Mesothelial cell of epicardium (in vitro differentiated cells): ENCODE measurements at regions not wholly inside any gene's neighbourhood (a gene's known extent, or its start where the extent isn't known, plus 50 kb on each side); places are given as distances from the start of the nearest gene placed in this dataset.

Experiments used
- DNase-seq, 2 experiments: peaks; one replicate each; pipeline ENCODE4 v3.0.0; 2021; ENCODE audit warnings: low spot score in 2 of 2; ENCODE audit not compliant: unreplicated experiment in 2 of 2
- H3K27ac Mint-ChIP-seq: 2 replicates; pipeline ENCODE4 v1.8.0; 2021; ENCODE audit warnings: mixed read lengths
- H3K27me3 Mint-ChIP-seq: 2 replicates; pipeline ENCODE4 v1.8.0; 2021; ENCODE audit warnings: low read depth, mixed read lengths
- H3K36me3 Mint-ChIP-seq: 2 replicates; pipeline ENCODE4 v1.8.0; 2021; ENCODE audit warnings: mixed read lengths
- H3K4me1 Mint-ChIP-seq: 2 replicates; pipeline ENCODE4 v1.8.0; 2021; ENCODE audit warnings: mixed read lengths
- H3K4me3 Mint-ChIP-seq: 2 replicates; pipeline ENCODE4 v1.8.0; 2021; ENCODE audit warnings: mild to moderate bottlenecking, moderate library complexity, mixed read lengths
- H3K9me3 Mint-ChIP-seq: 2 replicates; pipeline ENCODE4 v1.8.0; 2021; ENCODE audit warnings: mixed read lengths
- TF ChIP-seq, protein P1 (sequence below): fragments of 200-600 bp; sonication (generic); IDR thresholded peaks from one replicate; pipeline ENCODE4 v1.5.0; 2021; ENCODE audit warnings: antibody characterized with exemption; ENCODE audit not compliant: unreplicated experiment

DNA sequence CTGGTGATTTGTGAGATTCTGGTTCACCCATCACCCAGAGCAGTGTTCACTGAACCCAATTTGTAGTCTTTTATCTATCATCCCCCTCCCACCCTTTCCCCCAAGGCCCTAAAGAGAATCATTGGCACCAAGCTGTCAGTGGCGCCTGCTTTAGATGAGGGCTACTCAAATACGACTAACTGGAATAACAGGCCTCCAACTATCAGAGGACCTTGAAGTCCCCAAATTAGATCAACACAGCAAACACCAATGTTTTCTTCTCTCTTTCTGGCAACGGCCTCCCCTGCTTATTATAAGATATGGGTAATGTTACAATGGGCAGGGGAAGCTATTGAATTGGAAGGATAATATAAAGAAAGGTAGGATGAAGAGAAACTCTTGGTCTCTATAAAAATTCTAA lies 232.3 kb downstream of the SCG2 start:
- H3K9me3 Mint-ChIP-seq: no peaks in the 10 kb centered on the region
- H3K36me3 Mint-ChIP-seq: no peaks in the 10 kb centered on the region
- TF ChIP-seq, protein P1, sequence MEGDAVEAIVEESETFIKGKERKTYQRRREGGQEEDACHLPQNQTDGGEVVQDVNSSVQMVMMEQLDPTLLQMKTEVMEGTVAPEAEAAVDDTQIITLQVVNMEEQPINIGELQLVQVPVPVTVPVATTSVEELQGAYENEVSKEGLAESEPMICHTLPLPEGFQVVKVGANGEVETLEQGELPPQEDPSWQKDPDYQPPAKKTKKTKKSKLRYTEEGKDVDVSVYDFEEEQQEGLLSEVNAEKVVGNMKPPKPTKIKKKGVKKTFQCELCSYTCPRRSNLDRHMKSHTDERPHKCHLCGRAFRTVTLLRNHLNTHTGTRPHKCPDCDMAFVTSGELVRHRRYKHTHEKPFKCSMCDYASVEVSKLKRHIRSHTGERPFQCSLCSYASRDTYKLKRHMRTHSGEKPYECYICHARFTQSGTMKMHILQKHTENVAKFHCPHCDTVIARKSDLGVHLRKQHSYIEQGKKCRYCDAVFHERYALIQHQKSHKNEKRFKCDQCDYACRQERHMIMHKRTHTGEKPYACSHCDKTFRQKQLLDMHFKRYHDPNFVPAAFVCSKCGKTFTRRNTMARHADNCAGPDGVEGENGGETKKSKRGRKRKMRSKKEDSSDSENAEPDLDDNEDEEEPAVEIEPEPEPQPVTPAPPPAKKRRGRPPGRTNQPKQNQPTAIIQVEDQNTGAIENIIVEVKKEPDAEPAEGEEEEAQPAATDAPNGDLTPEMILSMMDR: no peak
- no peaks in the 10 kb centered on the region for H3K4me1 Mint-ChIP-seq
- H3K4me3 Mint-ChIP-seq: no peak overlapping the region
- H3K27ac Mint-ChIP-seq: no peak overlapping the region
- DNase-seq: no peak
- peaks cover 32% of the 10 kb centered on the region for H3K27me3 Mint-ChIP-seq

DNA sequence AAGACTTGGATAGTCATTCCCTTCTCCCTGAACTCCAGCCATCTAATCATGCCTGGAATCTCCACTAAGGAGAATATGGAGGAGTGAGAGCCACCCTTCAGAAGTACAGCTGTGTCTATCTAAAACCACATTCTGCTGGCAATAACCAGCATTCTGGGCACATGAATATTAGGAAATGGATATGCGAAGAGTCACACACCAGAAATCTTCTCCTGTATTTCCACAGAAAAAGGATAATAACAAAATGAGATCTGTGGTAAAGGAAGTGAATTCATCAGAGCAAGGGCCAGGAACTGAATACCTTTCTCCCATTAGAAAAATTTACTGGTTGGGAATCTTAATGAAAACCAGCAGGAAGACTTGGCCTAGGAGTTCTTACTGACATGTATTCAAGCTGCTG lies 218.8 kb downstream of the SCG2 start:
- no peak overlapping the region for H3K27ac Mint-ChIP-seq
- H3K4me3 Mint-ChIP-seq: no peak overlapping the region
- H3K27me3 Mint-ChIP-seq: no peaks in the 10 kb centered on the region
- TF ChIP-seq, protein P1: no peak
- DNase-seq: no peak
- peaks cover 12% of the 10 kb centered on the region for H3K9me3 Mint-ChIP-seq
- H3K36me3 Mint-ChIP-seq: no peaks in the 10 kb centered on the region
- H3K4me1 Mint-ChIP-seq: no peaks in the 10 kb centered on the region

DNA sequence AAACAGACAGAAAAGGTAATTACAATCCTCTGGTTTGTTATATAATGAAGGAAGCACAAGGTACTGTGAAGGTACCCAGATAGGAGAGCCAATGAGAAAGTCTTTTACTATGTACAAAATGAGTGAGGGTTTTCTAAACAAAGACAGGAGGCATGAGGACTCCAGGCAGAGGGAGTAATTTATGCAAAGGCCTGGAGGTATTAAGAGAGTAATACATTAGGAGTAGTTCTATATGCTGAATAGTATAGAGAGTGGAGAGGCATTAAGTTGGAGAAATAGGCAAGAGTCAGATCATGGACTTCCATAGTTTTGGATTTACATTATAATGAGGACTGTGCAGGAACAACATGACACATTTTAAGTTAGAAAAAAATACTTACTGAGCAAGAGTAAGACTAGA lies 216.0 kb downstream of the SCG2 start:
- no peak overlapping the region for H3K4me3 Mint-ChIP-seq
- H3K27ac Mint-ChIP-seq: no peak overlapping the region
- no peak for DNase-seq
- H3K27me3 Mint-ChIP-seq: no peaks in the 10 kb centered on the region
- H3K4me1 Mint-ChIP-seq: no peaks in the 10 kb centered on the region
- TF ChIP-seq, protein P1: no peak
- no peaks in the 10 kb centered on the region for H3K9me3 Mint-ChIP-seq
- H3K36me3 Mint-ChIP-seq: no peaks in the 10 kb centered on the region

DNA sequence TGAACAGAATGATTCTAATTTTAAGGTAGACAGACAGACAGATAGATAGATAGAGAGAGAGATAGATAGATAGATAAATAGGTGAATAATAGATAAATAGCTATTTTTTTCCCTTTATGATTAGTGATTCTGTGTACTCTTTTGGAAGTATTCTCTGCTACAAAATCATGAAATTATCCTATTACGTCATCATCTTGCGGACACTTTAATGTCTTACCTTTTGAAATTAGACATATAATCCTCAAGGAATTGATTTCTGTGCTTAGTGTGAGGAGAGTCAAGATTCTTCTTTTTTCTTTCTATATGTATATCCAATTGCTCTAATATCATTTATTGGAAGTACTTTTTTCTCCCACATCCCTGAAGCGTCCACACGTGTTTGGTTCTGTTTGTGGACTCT lies 215.2 kb downstream of the SCG2 start:
- no peak overlapping the region for H3K4me3 Mint-ChIP-seq
- H3K4me1 Mint-ChIP-seq: no peaks in the 10 kb centered on the region
- H3K9me3 Mint-ChIP-seq: no peaks in the 10 kb centered on the region
- no peaks in the 10 kb centered on the region for H3K36me3 Mint-ChIP-seq
- DNase-seq: no peak
- no peak overlapping the region for H3K27ac Mint-ChIP-seq
- TF ChIP-seq, protein P1: no peak
- H3K27me3 Mint-ChIP-seq: no peaks in the 10 kb centered on the region

DNA sequence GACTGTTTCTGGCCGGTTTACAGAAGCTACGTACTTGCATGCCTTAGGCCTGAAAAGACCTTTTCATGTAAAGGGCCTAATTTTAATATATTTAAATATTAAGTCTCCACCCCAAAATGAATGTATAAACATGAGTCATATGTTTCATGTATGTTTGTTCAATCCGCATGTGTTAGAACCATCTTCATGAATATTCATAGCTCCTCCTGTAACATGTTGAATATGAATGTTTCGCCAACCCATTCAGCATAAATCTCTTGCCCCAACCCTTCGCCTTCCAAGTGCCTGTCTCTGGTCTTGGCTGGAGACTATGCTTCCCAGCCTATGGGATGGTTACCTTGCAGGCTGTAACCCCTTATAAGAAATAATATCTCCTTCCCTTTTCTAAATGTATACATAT lies 212.5 kb downstream of the SCG2 start:
- no peak overlapping the region for H3K4me3 Mint-ChIP-seq
- no peak for DNase-seq
- no peaks in the 10 kb centered on the region for H3K4me1 Mint-ChIP-seq

DNA sequence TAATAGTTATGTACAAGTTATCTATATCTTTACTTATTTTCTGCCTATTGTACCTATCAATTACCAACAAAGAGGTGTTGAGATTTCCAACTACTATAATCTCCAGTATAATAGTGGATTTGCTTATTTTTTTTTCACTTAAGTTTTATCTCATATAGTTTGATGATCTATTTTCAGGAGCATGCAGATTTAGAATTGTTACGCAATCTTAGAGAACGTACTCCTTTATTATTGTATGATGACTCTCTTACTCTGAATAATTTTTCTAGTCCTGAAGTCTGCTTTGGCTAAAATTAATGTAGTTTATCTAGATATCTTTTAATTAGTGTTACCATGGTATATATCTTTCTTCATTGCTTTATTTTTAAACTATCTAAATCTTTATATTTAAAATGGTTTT lies 205.2 kb downstream of the SCG2 start:
- H3K36me3 Mint-ChIP-seq: peaks cover 11% of the 10 kb centered on the region
- H3K9me3 Mint-ChIP-seq: peaks cover 22% of the 10 kb centered on the region
- TF ChIP-seq, protein P1: no peak
- H3K27me3 Mint-ChIP-seq: no peaks in the 10 kb centered on the region
- H3K27ac Mint-ChIP-seq: no peak overlapping the region
- H3K4me1 Mint-ChIP-seq: no peaks in the 10 kb centered on the region
- no peak for DNase-seq
- no peak overlapping the region for H3K4me3 Mint-ChIP-seq

More for the DNA sequence above, 212.5 kb downstream of the SCG2 start:
- Mint-ChIP-seq H3K27me3 (no peaks in the 10 kb centered on the region), H3K36me3 (peaks cover 3% of the 10 kb centered on the region), H3K27ac (no peak overlapping the region), H3K9me3 (peaks cover 12% of the 10 kb centered on the region)
- TF ChIP-seq, protein P1: no peak
